ENCODE measurements at regions not wholly inside any gene's neighbourhood (a gene's known extent, or its start where the extent isn't known, plus 50 kb on each side); places are given as distances from the start of the nearest gene placed in this dataset.

DNA sequence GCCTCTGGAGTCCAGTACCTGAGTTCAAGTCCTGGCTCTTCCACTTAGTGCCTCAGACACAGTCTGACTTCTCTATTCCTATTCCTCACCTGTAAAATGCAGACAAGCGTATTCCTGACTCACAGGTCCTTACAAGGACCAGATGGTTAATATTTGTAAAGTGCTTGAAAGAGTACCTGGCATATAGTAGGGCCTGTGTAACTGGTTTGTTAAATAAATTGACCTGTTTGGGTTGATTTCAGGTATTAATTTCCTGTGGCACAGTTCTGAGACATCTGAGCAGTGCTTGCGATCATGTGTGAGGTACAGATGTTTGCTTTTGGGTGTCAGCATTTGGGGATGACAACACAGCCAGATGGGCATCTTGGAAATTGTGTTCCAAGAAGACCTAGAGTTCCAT, 127.5 kb downstream of the APIP start:
- no peak overlapping the region for H3K4me3 ChIP-seq (ENCODE audit: low read length in 2 of 2)
- no peaks in the 10 kb centered on the region for H3K79me1 ChIP-seq (ENCODE audit: low read depth, low read length)
- H3K9ac ChIP-seq (ENCODE audit: low read depth, low read length, poor library complexity) = no peak overlapping the region
- no peak overlapping the region for H2BK120ac ChIP-seq (ENCODE audit: low read depth, low read length)
- H3K9me3 ChIP-seq (replicated peaks in 1 of 2; ENCODE audit: control insufficient read depth in 2 of 2, insufficient read depth in 1 of 2, low read depth in 1 of 2, low read length in 2 of 2) = peaks cover 4 to 5% of the 10 kb centered on the region in 2 donors
- H4K91ac ChIP-seq (ENCODE audit: low read depth, low read length, poor library complexity) = no peak overlapping the region
- H3K23ac ChIP-seq (ENCODE audit: low read depth, low read length, poor library complexity) = no peak overlapping the region
- DNase-seq (ENCODE audit: low spot score) = no peak
- no peak overlapping the region for H2AK5ac ChIP-seq (ENCODE audit: low read depth, low read length)
- H3K4me1 ChIP-seq (ENCODE audit: control insufficient read depth in 2 of 2, insufficient read depth in 1 of 2, low read depth in 1 of 2, low read length in 2 of 2) = peaks cover 0 to 14% of the 10 kb centered on the region in 2 donors
- H2BK12ac ChIP-seq (ENCODE audit: low read length) = no peak overlapping the region
- H4K8ac ChIP-seq (ENCODE audit: low read depth, low read length) = no peak overlapping the region
- no peak overlapping the region for H2BK5ac ChIP-seq (ENCODE audit: low read length)
- H3K14ac ChIP-seq (ENCODE audit: low read length) = no peak overlapping the region
- H3K4me2 ChIP-seq (ENCODE audit: insufficient read depth, low read length, poor library complexity, severe bottlenecking) = no peak overlapping the region
- no peak overlapping the region for H3K4ac ChIP-seq (ENCODE audit: low read length)
- H2AFZ ChIP-seq (ENCODE audit: low read length) = no peak overlapping the region
- no peaks in the 10 kb centered on the region for H3K36me3 ChIP-seq (replicated peaks in 1 of 2; ENCODE audit: control insufficient read depth in 2 of 2, insufficient read depth in 2 of 2, low read length in 2 of 2)
- no peak overlapping the region for H3K18ac ChIP-seq (ENCODE audit: low read length)
- no peaks in the 10 kb centered on the region for H3K27me3 ChIP-seq (ENCODE audit: control insufficient read depth in 3 of 3, insufficient read depth in 3 of 3, low read depth in 1 of 3, low read length in 3 of 3)
- H3K27ac ChIP-seq (replicated peaks; ENCODE audit: low read length) = no peak overlapping the region
- H2BK15ac ChIP-seq (ENCODE audit: low read length) = no peak overlapping the region
- WGBS, 2 donors (ENCODE audit: extremely low coverage in 2 of 2, insufficient read length in 2 of 2, insufficient replicate concordance in 1 of 2) = no CpG with 5 or more reads among the region's 2 CpGs

- no CpG with 5 or more reads among the region's 1 CpG for WGBS, 2 donors (ENCODE audit: extremely low coverage in 2 of 2, insufficient read length in 2 of 2, insufficient replicate concordance in 1 of 2)
- no peaks in the 10 kb centered on the region for H3K79me1 ChIP-seq (ENCODE audit: low read depth, low read length)
- no peak overlapping the region for H3K23ac ChIP-seq (ENCODE audit: low read depth, low read length, poor library complexity)
- no peak overlapping the region for H4K8ac ChIP-seq (ENCODE audit: low read depth, low read length)
- no peak overlapping the region for H3K14ac ChIP-seq (ENCODE audit: low read length)
- H3K4ac ChIP-seq (ENCODE audit: low read length) = no peak overlapping the region
- no peak overlapping the region for H2BK120ac ChIP-seq (ENCODE audit: low read depth, low read length)
- H2BK5ac ChIP-seq (ENCODE audit: low read length) = no peak overlapping the region
- H3K27ac ChIP-seq (replicated peaks; ENCODE audit: low read length) = no peak overlapping the region
- no peak overlapping the region for H3K4me3 ChIP-seq (ENCODE audit: low read length in 2 of 2)
- H3K9ac ChIP-seq (ENCODE audit: low read depth, low read length, poor library complexity) = no peak overlapping the region
- H2BK15ac ChIP-seq (ENCODE audit: low read length) = no peak overlapping the region
- no peaks in the 10 kb centered on the region for H3K27me3 ChIP-seq (ENCODE audit: control insufficient read depth in 3 of 3, insufficient read depth in 3 of 3, low read depth in 1 of 3, low read length in 3 of 3)
- no peak overlapping the region for H4K91ac ChIP-seq (ENCODE audit: low read depth, low read length, poor library complexity)
- no peak overlapping the region for H3K18ac ChIP-seq (ENCODE audit: low read length)
- peaks cover 4 to 5% of the 10 kb centered on the region in 2 donors for H3K9me3 ChIP-seq (replicated peaks in 1 of 2; ENCODE audit: control insufficient read depth in 2 of 2, insufficient read depth in 1 of 2, low read depth in 1 of 2, low read length in 2 of 2)
- no peak overlapping the region for H2BK12ac ChIP-seq (ENCODE audit: low read length)
- H2AK5ac ChIP-seq (ENCODE audit: low read depth, low read length) = no peak overlapping the region
- no peak overlapping the region for H3K4me2 ChIP-seq (ENCODE audit: insufficient read depth, low read length, poor library complexity, severe bottlenecking)
- H2AFZ ChIP-seq (ENCODE audit: low read length) = no peak overlapping the region
- no peaks in the 10 kb centered on the region for H3K36me3 ChIP-seq (replicated peaks in 1 of 2; ENCODE audit: control insufficient read depth in 2 of 2, insufficient read depth in 2 of 2, low read length in 2 of 2)
- DNase-seq (ENCODE audit: low spot score) = no peak
- peaks cover 0 to 12% of the 10 kb centered on the region in 2 donors for H3K4me1 ChIP-seq (ENCODE audit: control insufficient read depth in 2 of 2, insufficient read depth in 1 of 2, low read depth in 1 of 2, low read length in 2 of 2)
Measured at GRCh38 chr11:34787895-34788294, 128.3 kb downstream of the APIP start.

- DNase-seq (ENCODE audit: low spot score) = no peak
- no CpG with 5 or more reads among the region's 1 CpG for WGBS, 2 donors (ENCODE audit: extremely low coverage in 2 of 2, insufficient read length in 2 of 2, insufficient replicate concordance in 1 of 2)
Measured at GRCh38 chr11:34787348-34787747, 128.8 kb downstream of the APIP start.

DNA sequence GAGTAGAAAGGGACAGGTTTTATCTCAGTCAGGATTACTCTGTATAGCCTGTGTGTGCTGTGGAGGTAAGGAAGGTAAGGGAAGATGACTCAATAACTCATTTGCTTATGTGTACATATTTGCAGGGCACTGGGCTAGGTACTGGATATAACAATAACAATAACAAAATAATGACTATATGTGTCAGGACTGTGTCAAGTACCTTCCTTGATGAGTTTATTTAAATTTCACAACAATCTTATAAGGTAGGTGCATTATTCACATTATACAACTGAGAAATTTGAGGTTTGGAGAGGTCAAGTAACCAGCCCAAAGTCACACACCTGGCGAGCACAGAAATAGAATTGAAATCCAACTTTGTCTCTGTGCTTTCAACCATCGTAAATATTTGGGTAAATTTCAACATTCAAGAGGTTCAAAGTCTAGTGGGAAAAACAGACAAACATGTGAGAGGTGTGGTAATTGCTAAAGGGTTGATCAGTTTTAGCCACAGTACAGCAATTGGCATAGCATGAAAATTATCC, 131.8 kb downstream of the APIP start:
- Histone ChIP-seq H3K36me3 (replicated peaks in 1 of 2; ENCODE audit: control insufficient read depth in 2 of 2, insufficient read depth in 2 of 2, low read length in 2 of 2) (no peaks in the 10 kb centered on the region), H3K9ac (ENCODE audit: low read depth, low read length, poor library complexity) (no peak overlapping the region), H4K91ac (ENCODE audit: low read depth, low read length, poor library complexity) (no peak overlapping the region), H2BK15ac (ENCODE audit: low read length) (no peak overlapping the region), H3K27ac (replicated peaks; ENCODE audit: low read length) (no peak overlapping the region), H2BK120ac (ENCODE audit: low read depth, low read length) (no peak overlapping the region), H3K4me2 (ENCODE audit: insufficient read depth, low read length, poor library complexity, severe bottlenecking) (no peak overlapping the region), H3K4me1 (ENCODE audit: control insufficient read depth in 2 of 2, insufficient read depth in 1 of 2, low read depth in 1 of 2, low read length in 2 of 2) (peaks cover 0 to 4% of the 10 kb centered on the region in 2 donors), H3K14ac (ENCODE audit: low read length) (no peak overlapping the region), H3K23ac (ENCODE audit: low read depth, low read length, poor library complexity) (no peak overlapping the region), H2AK5ac (ENCODE audit: low read depth, low read length) (no peak overlapping the region), H3K79me1 (ENCODE audit: low read depth, low read length) (no peaks in the 10 kb centered on the region), H2BK5ac (ENCODE audit: low read length) (no peak overlapping the region), H3K4me3 (ENCODE audit: low read length in 2 of 2) (no peak overlapping the region), H3K9me3 (replicated peaks in 1 of 2; ENCODE audit: control insufficient read depth in 2 of 2, insufficient read depth in 1 of 2, low read depth in 1 of 2, low read length in 2 of 2) (peaks cover 0 to under 1% of the 10 kb centered on the region in 2 donors), H2BK12ac (ENCODE audit: low read length) (no peak overlapping the region), H3K27me3 (ENCODE audit: control insufficient read depth in 3 of 3, insufficient read depth in 3 of 3, low read depth in 1 of 3, low read length in 3 of 3) (no peaks in the 10 kb centered on the region), H4K8ac (ENCODE audit: low read depth, low read length) (no peak overlapping the region), H2AFZ (ENCODE audit: low read length) (no peak overlapping the region), H3K18ac (ENCODE audit: low read length) (no peak overlapping the region), H3K4ac (ENCODE audit: low read length) (no peak overlapping the region)
- DNase-seq (ENCODE audit: low spot score) = no peak
- WGBS, 2 donors (ENCODE audit: extremely low coverage in 2 of 2, insufficient read length in 2 of 2, insufficient replicate concordance in 1 of 2) = no CpG with 5 or more reads among the region's 2 CpGs

More at GRCh38 chr11:34787348-34787747, 128.8 kb downstream of the APIP start:
- Histone ChIP-seq H2AK5ac (ENCODE audit: low read depth, low read length) (no peak overlapping the region), H3K4me2 (ENCODE audit: insufficient read depth, low read length, poor library complexity, severe bottlenecking) (no peak overlapping the region), H3K23ac (ENCODE audit: low read depth, low read length, poor library complexity) (no peak overlapping the region), H3K9ac (ENCODE audit: low read depth, low read length, poor library complexity) (no peak overlapping the region), H3K36me3 (replicated peaks in 1 of 2; ENCODE audit: control insufficient read depth in 2 of 2, insufficient read depth in 2 of 2, low read length in 2 of 2) (no peaks in the 10 kb centered on the region), H3K79me1 (ENCODE audit: low read depth, low read length) (no peaks in the 10 kb centered on the region), H2AFZ (ENCODE audit: low read length) (no peak overlapping the region), H3K14ac (ENCODE audit: low read length) (no peak overlapping the region), H3K4ac (ENCODE audit: low read length) (no peak overlapping the region), H3K18ac (ENCODE audit: low read length) (no peak overlapping the region), H2BK15ac (ENCODE audit: low read length) (no peak overlapping the region), H3K27me3 (ENCODE audit: control insufficient read depth in 3 of 3, insufficient read depth in 3 of 3, low read depth in 1 of 3, low read length in 3 of 3) (no peaks in the 10 kb centered on the region), H2BK5ac (ENCODE audit: low read length) (no peak overlapping the region), H4K8ac (ENCODE audit: low read depth, low read length) (no peak overlapping the region), H4K91ac (ENCODE audit: low read depth, low read length, poor library complexity) (no peak overlapping the region), H2BK12ac (ENCODE audit: low read length) (no peak overlapping the region), H3K9me3 (replicated peaks in 1 of 2; ENCODE audit: control insufficient read depth in 2 of 2, insufficient read depth in 1 of 2, low read depth in 1 of 2, low read length in 2 of 2) (peaks cover 4 to 5% of the 10 kb centered on the region in 2 donors), H3K27ac (replicated peaks; ENCODE audit: low read length) (no peak overlapping the region), H3K4me1 (ENCODE audit: control insufficient read depth in 2 of 2, insufficient read depth in 1 of 2, low read depth in 1 of 2, low read length in 2 of 2) (peaks cover 0 to 8% of the 10 kb centered on the region in 2 donors), H3K4me3 (ENCODE audit: low read length in 2 of 2) (no peak overlapping the region), H2BK120ac (ENCODE audit: low read depth, low read length) (no peak overlapping the region)
